ENCODE measurements at regions not wholly inside any gene's neighbourhood (a gene's known extent, or its start where the extent isn't known, plus 50 kb on each side); places are given as distances from the start of the nearest gene placed in this dataset.

DNA sequence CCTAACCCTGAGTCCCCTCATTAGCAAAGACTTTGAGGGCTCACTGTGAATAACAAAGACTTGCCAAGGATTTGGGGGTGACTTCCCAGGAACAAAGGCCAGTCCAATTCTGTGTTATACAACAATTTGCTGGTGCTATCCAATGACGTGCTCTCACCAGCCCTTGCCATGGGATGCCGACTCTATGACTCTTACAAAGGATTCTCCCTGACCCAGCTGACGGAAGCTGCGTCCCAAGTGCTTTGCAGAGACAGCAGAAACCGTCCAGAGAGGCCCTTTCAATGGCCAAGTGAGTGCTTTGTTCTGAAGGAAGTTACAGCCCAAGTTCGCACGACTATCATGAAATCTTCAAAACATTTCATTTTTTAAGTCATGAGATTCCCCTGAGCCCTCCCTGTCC is 345.3 kb upstream of the TNRC6C start:
- Histone ChIP-seq H3K4me1 (peaks cover 6 to 26% (median 10%) of the 10 kb centered on the region in 4 donors), H3K27me3 (no peaks in the 10 kb centered on the region), H3K36me3 (no peaks in the 10 kb centered on the region), H3K27ac (no peak overlapping the region), H3K4me3 (no peak overlapping the region), H3K9me3 (no peaks in the 10 kb centered on the region)
- intact Hi-C loops (cut with DNase I; ENCODE audit: low total_unique reads) = no loop called here
- in situ Hi-C loops (cut with MboI; ENCODE audit: low pct_ligation_motif_present in 1 of 4, low pct_unique_long_range_greater_than_20kb in 1 of 4, low sequenced_read_pairs in 3 of 4) = no loop called here
- no peak for DNase-seq
- WGBS, 2 donors (ENCODE audit: low coverage in 1 of 2) = 60 to 92% methylated on average over 1 to 7 of the region's 7 CpGs
- no peak for TF ChIP-seq EP300 (IDR thresholded peaks at IDR 0.05; ENCODE audit: low read depth)
- no peak for TF ChIP-seq POLR2A (IDR thresholded peaks at IDR 0.05)
- TF ChIP-seq POLR2AphosphoS5 (IDR thresholded peaks at IDR 0.05) = no peak
- TF ChIP-seq, protein P1, sequence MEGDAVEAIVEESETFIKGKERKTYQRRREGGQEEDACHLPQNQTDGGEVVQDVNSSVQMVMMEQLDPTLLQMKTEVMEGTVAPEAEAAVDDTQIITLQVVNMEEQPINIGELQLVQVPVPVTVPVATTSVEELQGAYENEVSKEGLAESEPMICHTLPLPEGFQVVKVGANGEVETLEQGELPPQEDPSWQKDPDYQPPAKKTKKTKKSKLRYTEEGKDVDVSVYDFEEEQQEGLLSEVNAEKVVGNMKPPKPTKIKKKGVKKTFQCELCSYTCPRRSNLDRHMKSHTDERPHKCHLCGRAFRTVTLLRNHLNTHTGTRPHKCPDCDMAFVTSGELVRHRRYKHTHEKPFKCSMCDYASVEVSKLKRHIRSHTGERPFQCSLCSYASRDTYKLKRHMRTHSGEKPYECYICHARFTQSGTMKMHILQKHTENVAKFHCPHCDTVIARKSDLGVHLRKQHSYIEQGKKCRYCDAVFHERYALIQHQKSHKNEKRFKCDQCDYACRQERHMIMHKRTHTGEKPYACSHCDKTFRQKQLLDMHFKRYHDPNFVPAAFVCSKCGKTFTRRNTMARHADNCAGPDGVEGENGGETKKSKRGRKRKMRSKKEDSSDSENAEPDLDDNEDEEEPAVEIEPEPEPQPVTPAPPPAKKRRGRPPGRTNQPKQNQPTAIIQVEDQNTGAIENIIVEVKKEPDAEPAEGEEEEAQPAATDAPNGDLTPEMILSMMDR (IDR thresholded peaks at IDR 0.05) = no peak

DNA sequence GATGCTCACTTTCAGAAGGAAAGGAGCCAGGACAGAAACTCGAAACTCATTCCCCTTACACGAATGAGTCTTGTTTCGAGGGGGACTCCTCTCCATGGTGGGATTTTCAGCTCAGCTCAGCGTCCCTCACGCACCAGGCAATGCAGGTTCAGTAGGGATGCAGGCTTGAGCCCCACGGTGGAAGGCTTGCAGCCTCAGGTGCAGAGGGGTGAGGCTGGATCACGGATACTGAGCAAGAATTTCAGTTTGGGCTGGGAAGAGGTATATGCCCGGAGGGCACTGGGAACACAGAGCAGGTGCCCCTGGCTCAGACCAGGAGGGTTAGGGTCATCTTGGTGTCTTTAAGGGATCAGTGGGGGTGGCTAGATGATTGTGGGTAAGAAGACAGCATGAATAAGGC is 344.9 kb upstream of the TNRC6C start:
- Histone ChIP-seq H3K9me3 (no peaks in the 10 kb centered on the region), H3K27me3 (no peaks in the 10 kb centered on the region), H3K4me3 (no peak overlapping the region), H3K36me3 (no peaks in the 10 kb centered on the region), H3K27ac (no peak overlapping the region), H3K4me1 (peaks cover 6 to 26% (median 10%) of the 10 kb centered on the region in 4 donors)
- no peak for DNase-seq
- in situ Hi-C loops (cut with MboI; ENCODE audit: low pct_ligation_motif_present in 1 of 4, low pct_unique_long_range_greater_than_20kb in 1 of 4, low sequenced_read_pairs in 3 of 4) = no loop called here
- WGBS, 2 donors (ENCODE audit: low coverage in 1 of 2) = 80 to 89% methylated on average over 5 to 8 of the region's 8 CpGs
- intact Hi-C loops (cut with DNase I; ENCODE audit: low total_unique reads) = no loop called here
- TF ChIP-seq POLR2A (IDR thresholded peaks at IDR 0.05) (no peak), EP300 (IDR thresholded peaks at IDR 0.05; ENCODE audit: low read depth) (no peak), POLR2AphosphoS5 (IDR thresholded peaks at IDR 0.05) (no peak)
- TF ChIP-seq, protein P1 (IDR thresholded peaks at IDR 0.05) = no peak

DNA sequence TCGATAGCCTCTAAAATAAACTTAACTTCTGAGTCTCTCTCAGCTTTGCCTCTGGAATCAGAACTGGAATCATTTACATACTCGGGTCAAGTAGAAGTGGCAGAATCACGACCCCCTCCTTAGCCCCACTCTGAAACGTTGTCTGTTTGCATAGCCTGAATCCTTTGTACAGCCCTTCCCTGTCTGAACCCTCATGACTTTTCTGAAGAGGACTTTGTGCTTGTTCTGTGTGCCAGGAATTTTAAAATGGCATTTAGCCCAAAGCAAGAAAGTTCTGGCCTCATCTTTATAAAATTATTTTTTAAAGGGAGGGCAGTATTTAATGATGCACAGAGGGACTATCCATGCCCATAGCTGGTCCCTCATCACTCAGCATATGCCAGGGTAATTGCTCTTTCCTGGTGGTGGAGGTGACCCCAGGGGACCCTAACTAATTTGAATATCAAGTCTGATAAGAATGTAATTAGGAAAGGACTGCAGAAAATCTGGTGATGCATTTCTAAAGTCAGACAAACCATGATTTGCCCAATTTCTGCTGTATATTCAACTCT is 342.7 kb upstream of the TNRC6C start:
- 17 to 22% methylated on average over 1 to 4 of the region's 4 CpGs for WGBS, 2 donors (ENCODE audit: low coverage in 1 of 2)
- Histone ChIP-seq H3K36me3 (no peaks in the 10 kb centered on the region), H3K4me1 (peaks cover 1 to 15% (median 5%) of the 10 kb centered on the region in 4 donors), H3K27ac (peak overlapping the region in 1 of 4 donors; percentile 11), H3K27me3 (no peaks in the 10 kb centered on the region), H3K9me3 (no peaks in the 10 kb centered on the region), H3K4me3 (no peak overlapping the region)
- in situ Hi-C loops (cut with MboI; ENCODE audit: low pct_ligation_motif_present in 1 of 4, low pct_unique_long_range_greater_than_20kb in 1 of 4, low sequenced_read_pairs in 3 of 4) = no loop called here
- intact Hi-C loops (cut with DNase I; ENCODE audit: low total_unique reads) = no loop called here
- no peak for DNase-seq
- TF ChIP-seq POLR2AphosphoS5 (IDR thresholded peaks at IDR 0.05) (no peak), POLR2A (IDR thresholded peaks at IDR 0.05) (no peak), EP300 (IDR thresholded peaks at IDR 0.05; ENCODE audit: low read depth) (no peak)
- TF ChIP-seq, protein P1 (IDR thresholded peaks at IDR 0.05) = no peak

DNA sequence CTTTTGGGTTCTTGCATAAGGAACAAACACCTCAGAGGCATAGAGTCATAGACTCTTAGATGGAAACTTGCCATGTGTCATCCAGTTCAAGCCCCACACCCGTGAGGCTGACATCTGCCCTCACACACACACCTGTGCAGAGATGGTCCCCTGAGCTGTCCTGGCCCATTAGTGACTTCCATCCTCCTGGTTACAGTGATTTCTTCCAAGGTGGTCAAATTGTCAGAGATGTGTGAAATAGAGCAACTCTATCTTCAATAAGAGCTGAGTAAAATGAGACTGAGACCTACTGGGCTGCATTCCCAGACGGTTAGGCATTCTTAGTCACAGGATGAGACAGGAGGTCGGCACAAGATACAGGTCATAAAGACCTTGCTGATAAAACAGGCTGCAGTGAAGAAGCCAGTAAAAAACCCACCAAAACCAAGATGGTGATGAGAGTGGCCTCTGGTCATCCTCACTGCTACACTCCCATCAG is 342.2 kb upstream of the TNRC6C start:
- intact Hi-C loops (cut with DNase I; ENCODE audit: low total_unique reads) (no loop called here), in situ Hi-C loops (cut with MboI; ENCODE audit: low pct_ligation_motif_present in 1 of 4, low pct_unique_long_range_greater_than_20kb in 1 of 4, low sequenced_read_pairs in 3 of 4) (no loop called here)
- no peak for DNase-seq
- Histone ChIP-seq H3K36me3 (no peaks in the 10 kb centered on the region), H3K27ac (no peak overlapping the region), H3K4me1 (peaks cover 0 to 10% (median 1%) of the 10 kb centered on the region in 4 donors), H3K4me3 (no peak overlapping the region), H3K27me3 (no peaks in the 10 kb centered on the region), H3K9me3 (no peaks in the 10 kb centered on the region)
- TF ChIP-seq, protein P1 (IDR thresholded peaks at IDR 0.05) = no peak
- TF ChIP-seq EP300 (IDR thresholded peaks at IDR 0.05; ENCODE audit: low read depth) (no peak), POLR2A (IDR thresholded peaks at IDR 0.05) (no peak), POLR2AphosphoS5 (IDR thresholded peaks at IDR 0.05) (no peak)
- WGBS, 2 donors (ENCODE audit: low coverage in 1 of 2) = 18% methylated on average over 3 of the region's 3 CpGs; no CpG with 5 or more reads in 1 of the 2 donors

All from transverse colon (tissue), 4 donors.